Activated CD4-positive, alpha-beta T cell treated with anti-CD3 and anti-CD28 coated beads, Interleukin-2, amount 10 ng/mL, durations not matched to agents 24 days and 14 days (primary cell): ENCODE measurements at regions not wholly inside any gene's neighbourhood (a gene's known extent, or its start where the extent isn't known, plus 50 kb on each side); places are given as distances from the start of the nearest gene placed in this dataset.
A peak's percentile ranks its signal among the peaks of the same experiment; 100 is the strongest.

Source experiments
- DNase-seq: peaks from one replicate; pipeline ENCODE4 v3.0.0; 2022
- H3K27ac Mint-ChIP-seq: one replicate; pipeline ENCODE4 v1.8.0; 2022; ENCODE audit warnings: mild to moderate bottlenecking, mixed read lengths
- H3K27me3 Mint-ChIP-seq: one replicate; pipeline ENCODE4 v1.8.0; 2022; ENCODE audit warnings: mixed read lengths
- H3K36me3 Mint-ChIP-seq: one replicate; pipeline ENCODE4 v1.8.0; 2022; ENCODE audit warnings: low read depth, mild to moderate bottlenecking, mixed read lengths
- H3K4me1 Mint-ChIP-seq: one replicate; pipeline ENCODE4 v1.8.0; 2021; ENCODE audit warnings: mixed read lengths
- H3K4me3 Mint-ChIP-seq: one replicate; pipeline ENCODE4 v1.8.0; 2022; ENCODE audit warnings: mild to moderate bottlenecking, moderate library complexity, mixed read lengths
- H3K9me3 Mint-ChIP-seq: one replicate; pipeline ENCODE4 v1.8.0; 2021; ENCODE audit warnings: mixed read lengths
- intact Hi-C: fragments of 100-400 bp; cut with micrococcal nuclease; formaldehyde crosslinking; loops from one replicate; pipeline ENCODE4 v1.15.1; 2023

DNA sequence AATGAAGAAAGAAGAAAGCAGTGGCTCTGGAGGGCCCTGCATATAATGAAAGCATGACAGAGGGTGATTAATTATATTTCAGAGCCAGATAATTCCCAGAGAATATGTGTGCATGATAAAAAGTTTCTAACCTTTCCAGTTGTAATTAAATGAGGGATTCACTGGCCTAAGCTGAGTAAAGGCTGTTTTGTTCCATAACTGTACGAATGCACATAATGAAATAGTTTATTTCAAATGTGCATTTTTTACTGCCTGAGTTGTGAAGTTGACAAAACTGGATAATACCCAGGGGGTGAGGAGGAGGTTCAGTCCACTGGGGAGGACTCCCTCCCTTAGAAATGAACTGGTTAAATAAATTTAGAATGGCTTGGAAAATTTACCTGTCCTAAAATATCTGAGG, 616.4 kb downstream of the TAFA4 start:
- Mint-ChIP-seq H3K9me3 (peaks cover 5% of the 10 kb centered on the region), H3K4me3 (no peak overlapping the region), H3K27ac (no peak overlapping the region), H3K4me1 (no peaks in the 10 kb centered on the region), H3K36me3 (no peaks in the 10 kb centered on the region), H3K27me3 (no peaks in the 10 kb centered on the region)
- intact Hi-C loops, result no loop called here
- DNase-seq, result no peak

DNA sequence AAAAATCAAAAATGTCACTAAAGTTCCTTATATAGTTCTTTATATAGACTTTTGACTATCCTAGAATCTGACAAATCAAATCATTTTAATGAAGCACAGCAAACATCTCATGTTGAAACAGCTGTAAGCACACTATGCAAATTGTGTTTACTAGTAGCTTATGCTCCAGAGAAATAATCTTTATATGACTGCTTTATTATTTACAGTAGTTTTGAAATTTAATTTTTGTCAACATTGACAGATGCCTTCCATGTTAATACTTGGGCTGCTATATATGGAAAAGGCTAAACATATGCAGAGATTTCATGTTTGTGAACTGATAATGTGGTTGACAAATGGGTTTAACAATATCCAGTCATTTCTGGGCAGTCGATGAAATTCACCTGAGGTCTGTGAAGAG, 616.8 kb downstream of the TAFA4 start:
- no peaks in the 10 kb centered on the region for H3K4me1 Mint-ChIP-seq
- H3K27me3 Mint-ChIP-seq, result no peaks in the 10 kb centered on the region
- no peaks in the 10 kb centered on the region for H3K36me3 Mint-ChIP-seq
- H3K27ac Mint-ChIP-seq, result no peak overlapping the region
- H3K9me3 Mint-ChIP-seq, result peaks cover 5% of the 10 kb centered on the region
- DNase-seq, result no peak
- intact Hi-C loops, result no loop called here
- H3K4me3 Mint-ChIP-seq, result no peak overlapping the region

DNA sequence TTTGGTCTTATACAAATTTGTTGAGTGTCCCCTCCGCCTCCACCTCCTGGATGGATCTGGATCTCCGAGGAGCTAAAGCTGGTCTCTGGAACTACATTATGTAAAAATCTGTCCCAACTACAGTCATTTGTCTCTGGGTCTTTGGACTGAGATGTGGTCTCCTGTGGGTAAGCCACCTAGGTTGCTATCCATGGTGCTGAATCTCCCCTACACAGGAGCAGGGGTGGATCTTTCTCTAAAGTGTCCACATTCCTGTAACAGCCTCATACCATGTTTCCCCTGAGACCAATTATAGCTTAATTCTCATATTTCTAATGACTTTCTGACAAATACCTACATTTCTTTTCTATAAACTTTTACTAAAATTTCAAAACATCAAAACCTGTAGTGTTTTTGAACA, 625.8 kb downstream of the TAFA4 start:
- no peaks in the 10 kb centered on the region for H3K9me3 Mint-ChIP-seq
- no peak overlapping the region for H3K4me3 Mint-ChIP-seq
- peak; percentile 75 for DNase-seq
- no peaks in the 10 kb centered on the region for H3K36me3 Mint-ChIP-seq
- intact Hi-C loops, result no loop called here
- H3K27ac Mint-ChIP-seq, result no peak overlapping the region
- no peaks in the 10 kb centered on the region for H3K27me3 Mint-ChIP-seq
- H3K4me1 Mint-ChIP-seq, result no peaks in the 10 kb centered on the region

DNA sequence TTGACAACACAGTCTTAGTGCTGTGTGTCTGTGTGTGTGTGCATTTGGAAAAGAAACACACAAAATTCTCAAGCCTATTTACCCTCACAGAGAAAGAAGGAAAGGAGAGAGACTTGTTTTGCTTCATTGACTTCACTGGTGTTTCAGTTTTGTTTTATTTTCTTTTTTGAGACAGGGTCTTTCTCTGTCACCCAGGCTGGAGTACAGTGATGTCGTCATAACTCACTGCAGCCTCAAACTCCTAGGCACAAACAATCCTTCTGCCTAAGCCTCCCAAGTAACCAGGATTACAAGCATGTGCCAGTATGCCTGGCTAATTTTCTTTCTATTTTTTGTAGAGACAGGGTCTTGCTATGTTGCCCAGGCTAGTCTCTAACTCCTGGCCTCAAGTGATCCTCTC, 636.9 kb downstream of the TAFA4 start:
- no peak overlapping the region for H3K4me3 Mint-ChIP-seq
- H3K36me3 Mint-ChIP-seq, result no peaks in the 10 kb centered on the region
- H3K4me1 Mint-ChIP-seq, result no peaks in the 10 kb centered on the region
- no peaks in the 10 kb centered on the region for H3K27me3 Mint-ChIP-seq
- peaks cover 3% of the 10 kb centered on the region for H3K9me3 Mint-ChIP-seq
- no peak for DNase-seq
- intact Hi-C loops, result no loop called here
- no peak overlapping the region for H3K27ac Mint-ChIP-seq

DNA sequence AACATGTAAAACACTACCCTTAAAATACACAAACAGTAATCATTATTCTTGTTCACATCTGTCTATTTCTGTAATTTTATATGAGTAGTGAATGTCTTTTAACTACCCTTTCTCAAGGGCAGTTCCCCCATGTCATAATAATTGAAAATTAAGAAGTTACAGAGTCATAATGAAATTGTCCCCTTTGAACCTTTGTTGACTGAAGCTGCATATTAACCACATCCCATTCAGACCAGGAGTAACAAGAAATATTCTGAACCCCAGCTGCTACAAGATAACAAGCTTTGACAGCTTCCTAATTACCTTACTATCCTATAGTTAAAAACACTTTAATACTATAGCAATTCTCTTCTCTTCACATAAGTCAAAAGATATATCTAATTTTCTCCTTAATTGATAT, 635.9 kb upstream of the SUCLG2 start:
- H3K4me1 Mint-ChIP-seq, result no peaks in the 10 kb centered on the region
- no peak overlapping the region for H3K27ac Mint-ChIP-seq
- DNase-seq, result no peak
- intact Hi-C loops, result no loop called here
- H3K4me3 Mint-ChIP-seq, result no peak overlapping the region
- H3K9me3 Mint-ChIP-seq, result no peaks in the 10 kb centered on the region
- no peaks in the 10 kb centered on the region for H3K27me3 Mint-ChIP-seq
- H3K36me3 Mint-ChIP-seq, result no peaks in the 10 kb centered on the region

DNA sequence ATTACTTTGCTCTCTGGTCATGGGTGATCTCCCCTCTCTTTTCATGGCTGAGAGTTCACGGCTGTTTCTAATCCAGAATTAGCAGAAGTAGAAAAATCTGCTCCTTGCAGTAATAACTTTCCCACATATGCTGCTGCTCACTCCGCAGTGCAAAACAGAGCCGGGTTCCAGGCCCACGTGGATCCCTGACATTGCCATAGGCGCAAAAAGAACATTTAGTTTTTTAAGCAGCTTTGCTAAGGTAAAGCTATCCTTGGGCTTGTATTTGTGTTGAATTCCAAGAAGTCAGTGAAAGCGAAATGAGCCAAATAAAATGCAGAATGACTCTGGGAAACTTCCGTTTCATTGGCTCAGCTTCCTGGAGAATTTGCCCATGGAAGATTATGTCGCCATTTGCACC, 633.7 kb upstream of the SUCLG2 start:
- no peaks in the 10 kb centered on the region for H3K27me3 Mint-ChIP-seq
- no peak overlapping the region for H3K27ac Mint-ChIP-seq
- H3K36me3 Mint-ChIP-seq, result no peaks in the 10 kb centered on the region
- no peaks in the 10 kb centered on the region for H3K4me1 Mint-ChIP-seq
- H3K4me3 Mint-ChIP-seq, result no peak overlapping the region
- intact Hi-C loops, result no loop called here
- DNase-seq, result no peak
- H3K9me3 Mint-ChIP-seq, result no peaks in the 10 kb centered on the region

DNA sequence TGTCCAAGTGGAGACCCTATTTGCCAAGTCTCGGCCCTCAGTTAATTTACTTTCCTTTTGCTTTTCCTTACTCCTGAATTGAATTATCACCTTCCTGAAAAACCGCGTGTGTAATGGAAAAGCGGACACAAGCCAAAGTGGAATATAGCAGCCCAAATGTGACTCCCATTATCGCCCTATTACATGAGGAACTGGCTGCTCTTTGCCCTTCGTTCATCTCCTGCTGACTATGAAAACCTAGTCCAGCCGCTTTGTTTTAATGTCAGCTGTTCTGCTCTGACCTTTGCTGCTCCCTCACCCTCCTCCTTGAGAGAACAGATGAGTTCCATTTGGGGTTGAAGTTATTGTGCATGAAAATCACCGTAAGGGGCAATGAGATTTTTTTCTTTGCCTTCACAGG, 632.7 kb upstream of the SUCLG2 start:
- no peaks in the 10 kb centered on the region for H3K4me1 Mint-ChIP-seq
- no peak overlapping the region for H3K4me3 Mint-ChIP-seq
- no peaks in the 10 kb centered on the region for H3K27me3 Mint-ChIP-seq
- intact Hi-C loops, result no loop called here
- no peak for DNase-seq
- no peaks in the 10 kb centered on the region for H3K36me3 Mint-ChIP-seq
- H3K9me3 Mint-ChIP-seq, result no peaks in the 10 kb centered on the region
- H3K27ac Mint-ChIP-seq, result no peak overlapping the region

DNA sequence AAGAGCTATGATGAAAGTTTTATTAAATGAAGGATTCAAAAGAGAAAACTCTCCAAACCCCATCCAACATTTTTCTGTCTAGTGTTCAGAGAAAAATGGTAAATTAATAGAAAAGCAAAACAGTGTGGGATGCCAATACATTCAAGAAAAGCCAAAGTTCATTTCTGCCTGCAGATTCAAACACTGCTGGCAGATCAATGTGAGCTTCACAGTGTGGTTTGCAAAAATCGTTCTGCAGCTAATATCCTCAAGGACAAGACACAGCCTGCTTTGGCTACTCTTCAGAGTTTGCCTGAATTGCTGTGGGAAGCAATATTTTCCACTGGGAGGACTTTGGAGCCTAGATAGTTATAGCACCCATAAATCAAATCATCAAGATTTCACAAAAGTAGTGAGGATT, 619.9 kb upstream of the SUCLG2 start:
- no peak for DNase-seq
- no peaks in the 10 kb centered on the region for H3K36me3 Mint-ChIP-seq
- no peaks in the 10 kb centered on the region for H3K27me3 Mint-ChIP-seq
- intact Hi-C loops, result no loop called here
- no peaks in the 10 kb centered on the region for H3K4me1 Mint-ChIP-seq
- H3K9me3 Mint-ChIP-seq, result no peaks in the 10 kb centered on the region
- no peak overlapping the region for H3K4me3 Mint-ChIP-seq
- no peak overlapping the region for H3K27ac Mint-ChIP-seq

DNA sequence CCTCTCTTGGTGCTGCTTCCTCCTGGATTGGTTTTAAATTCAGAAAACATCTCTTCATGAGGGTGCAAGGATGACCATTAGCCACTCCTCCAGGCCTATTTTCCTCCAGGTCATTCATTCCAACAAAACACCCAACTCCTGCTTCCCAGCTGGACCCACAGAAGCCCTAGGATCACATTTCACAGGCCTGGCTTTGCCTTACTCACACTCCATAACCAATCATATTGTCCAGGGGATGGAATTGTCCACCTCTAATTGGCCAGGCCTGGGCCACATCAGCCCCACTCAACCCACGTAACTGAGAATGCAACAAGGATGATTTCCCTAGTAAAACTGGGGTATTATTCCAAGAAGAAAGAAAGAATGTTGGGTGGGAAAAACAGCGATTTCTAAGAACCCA, 616.7 kb upstream of the SUCLG2 start:
- intact Hi-C loops, result no loop called here
- no peak overlapping the region for H3K4me3 Mint-ChIP-seq
- no peaks in the 10 kb centered on the region for H3K4me1 Mint-ChIP-seq
- no peaks in the 10 kb centered on the region for H3K9me3 Mint-ChIP-seq
- DNase-seq, result no peak
- no peaks in the 10 kb centered on the region for H3K27me3 Mint-ChIP-seq
- no peak overlapping the region for H3K27ac Mint-ChIP-seq
- no peaks in the 10 kb centered on the region for H3K36me3 Mint-ChIP-seq

DNA sequence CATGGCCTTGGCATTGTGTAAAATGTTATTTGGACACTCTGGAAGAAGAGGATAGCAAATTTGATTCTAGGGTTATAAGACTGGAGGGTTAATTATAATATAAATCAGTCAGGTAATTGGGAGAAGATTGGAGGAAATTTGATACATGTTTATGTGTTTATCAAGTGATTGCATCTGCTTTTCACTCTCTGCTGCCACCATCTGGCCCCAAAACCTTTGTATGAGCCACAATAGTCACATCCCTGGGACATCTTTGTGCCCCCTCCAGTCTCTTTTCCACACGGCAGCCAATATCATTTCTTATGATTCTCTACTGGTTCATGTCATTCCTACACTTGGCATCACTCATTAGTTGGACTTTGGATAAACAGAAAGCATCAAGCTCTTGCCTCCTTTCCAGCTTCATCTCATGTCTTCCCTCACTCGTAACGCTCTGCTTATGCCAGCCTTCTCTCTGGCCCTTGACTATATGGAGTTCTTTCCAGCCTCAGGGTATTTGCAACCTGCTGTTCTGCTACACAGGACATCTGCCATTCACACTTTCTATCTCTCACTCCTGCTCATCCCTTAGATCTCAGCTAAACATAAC, 602.3 kb upstream of the SUCLG2 start:
- Mint-ChIP-seq H3K27ac (no peak overlapping the region), H3K4me1 (no peaks in the 10 kb centered on the region), H3K36me3 (no peaks in the 10 kb centered on the region), H3K27me3 (no peaks in the 10 kb centered on the region), H3K9me3 (no peaks in the 10 kb centered on the region), H3K4me3 (no peak overlapping the region)
- peak; percentile 61 for DNase-seq
- intact Hi-C loops, result no loop called here

DNA sequence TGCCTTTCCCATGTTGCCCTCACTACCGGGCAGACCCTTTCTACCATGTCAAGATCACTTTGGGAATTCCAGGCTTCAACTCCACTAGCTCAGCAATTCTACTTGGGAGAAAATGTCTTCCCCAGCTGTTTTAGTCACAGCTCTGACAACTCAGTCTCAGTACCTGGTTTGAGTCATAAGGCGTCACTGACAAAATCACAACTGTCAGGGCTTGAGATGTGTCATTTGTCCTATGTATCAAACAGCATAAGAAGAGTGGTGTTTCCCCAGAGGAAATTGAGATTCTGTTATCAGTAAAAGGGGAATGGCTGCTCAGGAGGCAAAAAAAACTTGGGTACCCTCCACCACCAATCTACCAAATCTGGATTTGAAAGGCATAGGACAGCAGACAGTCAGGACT, 594.9 kb upstream of the SUCLG2 start:
- Mint-ChIP-seq H3K27me3 (no peaks in the 10 kb centered on the region), H3K27ac (no peak overlapping the region), H3K4me1 (no peaks in the 10 kb centered on the region), H3K9me3 (no peaks in the 10 kb centered on the region), H3K36me3 (no peaks in the 10 kb centered on the region), H3K4me3 (no peak overlapping the region)
- DNase-seq, result no peak
- intact Hi-C loops, result no loop called here

DNA sequence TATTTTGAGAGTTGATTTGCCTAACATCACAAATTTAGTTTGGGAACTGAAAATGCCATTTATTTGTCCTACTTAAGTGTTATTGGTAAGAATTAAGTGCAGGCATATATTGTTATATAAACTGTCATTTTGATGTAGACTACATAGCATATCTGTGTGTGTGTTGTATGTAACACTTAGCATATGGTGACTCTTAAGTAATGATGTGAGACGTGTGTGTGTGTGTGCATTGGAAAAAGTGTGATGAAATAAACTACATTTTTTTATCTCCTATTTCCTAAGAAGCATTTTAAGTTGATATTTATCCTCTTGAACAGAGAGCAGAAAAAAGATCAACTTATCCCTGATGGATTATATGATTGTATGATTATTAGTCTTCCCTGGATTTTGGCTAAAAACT, 588.2 kb upstream of the SUCLG2 start:
- no peak overlapping the region for H3K4me3 Mint-ChIP-seq
- H3K27ac Mint-ChIP-seq, result no peak overlapping the region
- H3K4me1 Mint-ChIP-seq, result no peaks in the 10 kb centered on the region
- H3K9me3 Mint-ChIP-seq, result no peaks in the 10 kb centered on the region
- H3K36me3 Mint-ChIP-seq, result no peaks in the 10 kb centered on the region
- DNase-seq, result no peak
- intact Hi-C loops, result no loop called here
- no peaks in the 10 kb centered on the region for H3K27me3 Mint-ChIP-seq

DNA sequence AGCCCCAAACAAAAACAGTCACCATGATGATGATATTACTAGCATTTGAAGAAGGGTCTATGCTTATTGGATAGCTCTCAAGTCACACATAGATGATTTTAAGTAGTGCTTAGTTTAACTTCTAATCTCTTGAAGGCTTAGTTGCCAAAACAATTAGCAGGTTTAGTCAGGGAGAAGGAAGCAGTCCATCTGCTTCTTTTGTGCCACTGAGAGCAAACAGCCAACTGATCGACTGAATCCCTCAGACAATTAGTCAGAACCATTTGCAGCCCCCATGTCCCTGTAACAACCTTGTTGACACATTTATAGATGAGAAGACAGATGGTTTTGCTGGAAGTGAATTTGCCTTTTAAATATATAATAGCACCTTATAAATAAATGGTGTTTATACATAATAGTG, 585.1 kb upstream of the SUCLG2 start:
- intact Hi-C loops, result no loop called here
- H3K4me1 Mint-ChIP-seq, result no peaks in the 10 kb centered on the region

DNA sequence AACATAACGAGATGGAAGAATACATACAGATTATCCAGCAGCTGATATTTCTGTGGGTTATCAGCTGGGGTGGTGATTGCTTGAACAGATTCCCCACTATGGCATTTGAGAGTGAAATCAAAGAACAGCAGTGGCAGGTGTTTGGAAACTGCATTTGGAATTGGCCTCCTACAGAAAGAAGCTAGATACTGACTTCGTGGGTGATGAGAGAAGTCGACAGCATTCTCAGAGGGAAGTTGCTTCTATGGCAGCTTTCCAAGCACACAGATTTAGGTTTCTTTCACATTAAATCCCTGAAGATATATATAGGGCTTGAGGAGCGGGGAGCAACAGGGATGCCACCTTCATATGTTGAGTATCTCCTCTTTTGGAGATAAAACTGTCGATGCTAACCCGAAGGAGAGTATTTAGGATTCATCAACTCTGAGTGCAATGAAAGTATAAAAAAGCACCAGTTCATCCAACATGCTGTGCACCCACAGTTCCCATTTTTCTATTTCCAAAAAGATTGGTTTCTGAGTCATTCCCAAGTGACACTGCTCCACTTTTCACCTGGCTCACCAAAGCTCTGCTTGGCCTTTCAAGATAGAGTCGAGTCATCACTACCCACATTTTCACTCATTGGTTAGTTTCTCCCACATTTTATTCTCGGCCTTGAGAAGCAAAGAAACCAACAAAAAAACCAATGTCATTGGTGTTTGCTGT, 579.8 kb upstream of the SUCLG2 start:
- no peaks in the 10 kb centered on the region for H3K4me1 Mint-ChIP-seq

More for the DNA sequence above, 585.1 kb upstream of the SUCLG2 start:
- Mint-ChIP-seq H3K4me3 (no peak overlapping the region), H3K27me3 (no peaks in the 10 kb centered on the region), H3K27ac (no peak overlapping the region), H3K36me3 (no peaks in the 10 kb centered on the region), H3K9me3 (peaks cover 3% of the 10 kb centered on the region)
- no peak for DNase-seq

DNA sequence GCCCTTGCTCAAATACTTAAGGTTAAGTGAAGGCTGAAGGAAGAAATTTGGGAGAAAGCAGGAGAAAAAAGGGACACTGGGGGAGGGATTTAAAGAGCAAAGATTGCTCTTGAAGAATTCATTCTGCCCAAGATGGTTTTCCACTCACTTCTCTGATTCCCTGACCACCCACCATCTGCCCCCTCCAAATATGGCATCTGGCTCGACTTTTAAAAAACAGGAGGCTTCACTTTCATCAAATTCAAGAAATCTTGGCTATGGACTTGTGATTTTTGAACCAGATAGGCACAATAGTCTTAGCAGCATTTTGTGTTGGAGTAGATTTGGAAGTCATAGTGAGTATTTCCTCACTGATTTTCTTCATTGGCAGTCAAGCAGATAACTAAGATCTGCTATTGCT, 574.4 kb upstream of the SUCLG2 start:
- intact Hi-C loops, result no loop called here
- H3K4me3 Mint-ChIP-seq, result no peak overlapping the region
- no peak overlapping the region for H3K27ac Mint-ChIP-seq
- no peaks in the 10 kb centered on the region for H3K27me3 Mint-ChIP-seq
- no peaks in the 10 kb centered on the region for H3K36me3 Mint-ChIP-seq
- no peaks in the 10 kb centered on the region for H3K9me3 Mint-ChIP-seq
- H3K4me1 Mint-ChIP-seq, result no peaks in the 10 kb centered on the region
- DNase-seq, result no peak

More for the DNA sequence above, 579.8 kb upstream of the SUCLG2 start:
- no peak for DNase-seq
- H3K4me3 Mint-ChIP-seq, result no peak overlapping the region
- no peaks in the 10 kb centered on the region for H3K27me3 Mint-ChIP-seq
- H3K36me3 Mint-ChIP-seq, result no peaks in the 10 kb centered on the region
- H3K27ac Mint-ChIP-seq, result no peak overlapping the region
- peaks cover 3% of the 10 kb centered on the region for H3K9me3 Mint-ChIP-seq
- intact Hi-C loops, result no loop called here
